ENCODE measurements at regions not wholly inside any gene's neighbourhood (a gene's known extent, or its start where the extent isn't known, plus 50 kb on each side); places are given as distances from the start of the nearest gene placed in this dataset.

DNA sequence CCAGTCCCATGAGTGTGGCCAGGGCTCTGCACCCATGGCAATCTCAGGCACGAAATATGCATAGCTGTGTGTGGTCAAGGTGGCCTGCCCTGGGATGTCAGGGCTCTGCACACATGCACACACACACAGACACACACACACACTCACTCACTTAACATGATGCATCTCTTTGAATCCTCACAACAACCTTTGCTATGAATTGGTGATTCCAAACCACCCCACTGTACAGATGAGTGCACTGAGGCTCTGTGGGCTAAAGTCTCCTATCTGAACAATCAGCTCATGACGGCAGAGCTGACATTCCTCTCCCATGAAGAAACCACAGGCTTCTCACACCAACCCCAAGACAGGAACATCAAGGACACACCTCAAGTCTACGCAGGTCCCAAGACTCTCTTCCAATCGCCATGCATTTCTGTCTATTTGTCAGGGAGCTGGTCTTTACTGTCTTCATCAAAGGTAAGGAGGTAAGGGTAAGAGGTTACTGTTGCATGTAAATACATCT lies 131.6 kb downstream of the ETS2 start:
- no peak overlapping the region for H3K27ac ChIP-seq
- H3K4me3 ChIP-seq, result no peak overlapping the region
- 95 to 96% methylated on average over 4 of the region's 4 CpGs for WGBS, 2 donors
- DNase-seq (no peak), ATAC-seq (peak in 2 of 8 donors; percentile 21 to 23)
- intact Hi-C loops (cut with DNase I), result no loop called here
- no peaks in the 10 kb centered on the region for H3K36me3 ChIP-seq
- no peaks in the 10 kb centered on the region for H3K9me3 ChIP-seq
- H3K4me1 ChIP-seq, result peaks cover 0 to 11% (median 0%) of the 10 kb centered on the region in 9 donors
- TF ChIP-seq CTCF (IDR thresholded peaks at IDR 0.05), result no peak
- H3K27me3 ChIP-seq, result no peaks in the 10 kb centered on the region

GRCh38 chr21:38936240-38936639 lies 130.5 kb downstream of the ETS2 start:
- DNase-seq (no peak), ATAC-seq (peak in 1 of 8 donors; percentile 43)
- intact Hi-C loops (cut with DNase I), result no loop called here
- H3K4me1 ChIP-seq, result peaks cover 0 to 22% (median 0%) of the 10 kb centered on the region in 9 donors
- no peaks in the 10 kb centered on the region for H3K9me3 ChIP-seq
- no peak overlapping the region for H3K4me3 ChIP-seq
- TF ChIP-seq CTCF (IDR thresholded peaks at IDR 0.05), result no peak
- 69 to 72% methylated on average over 4 of the region's 4 CpGs for WGBS, 2 donors
- H3K27me3 ChIP-seq, result no peaks in the 10 kb centered on the region
- H3K27ac ChIP-seq, result no peak overlapping the region
- no peaks in the 10 kb centered on the region for H3K36me3 ChIP-seq

- Histone ChIP-seq H3K4me1 (peaks cover 0 to 34% (median 0%) of the 10 kb centered on the region in 9 donors), H3K36me3 (no peaks in the 10 kb centered on the region), H3K27me3 (no peaks in the 10 kb centered on the region), H3K4me3 (no peak overlapping the region), H3K9me3 (peaks cover 0 to 10% (median 4%) of the 10 kb centered on the region in 11 donors), H3K27ac (no peak overlapping the region)
- 92 to 95% methylated on average over 10 of the region's 10 CpGs for WGBS, 2 donors
- DNase-seq, result no peak
- TF ChIP-seq CTCF (IDR thresholded peaks at IDR 0.05), result no peak
- ATAC-seq, result no peak
- intact Hi-C loops (cut with DNase I), result no loop called here
Measured at GRCh38 chr21:38933731-38934130, 128.0 kb downstream of the ETS2 start.

GRCh38 chr21:38931291-38931690 lies 125.6 kb downstream of the ETS2 start:
- peaks cover 0 to 29% (median 4%) of the 10 kb centered on the region in 9 donors for H3K4me1 ChIP-seq

More at GRCh38 chr21:38931291-38931690, 125.6 kb downstream of the ETS2 start:
- Histone ChIP-seq H3K27me3 (no peaks in the 10 kb centered on the region), H3K4me3 (no peak overlapping the region), H3K9me3 (peaks cover 0 to 10% (median 4%) of the 10 kb centered on the region in 11 donors), H3K36me3 (no peaks in the 10 kb centered on the region), H3K27ac (peak overlapping the region in 4 of 10 donors; percentile 19 to 85 (median 48))
- ATAC-seq (no peak), DNase-seq (no peak)
- TF ChIP-seq CTCF (IDR thresholded peaks at IDR 0.05), result no peak
- 91 to 94% methylated on average over 3 of the region's 3 CpGs for WGBS, 2 donors
- intact Hi-C loops (cut with DNase I), result no loop called here
